AG20443 (cell line): ENCODE measurements at regions not wholly inside any gene's neighbourhood (a gene's known extent, or its start where the extent isn't known, plus 50 kb on each side); places are given as distances from the start of the nearest gene placed in this dataset.

Experiments used
- DNase-seq: peaks from one replicate; pipeline ENCODE4 v3.0.0; 2012; ENCODE audit warnings: low spot score, mixed read lengths

DNA sequence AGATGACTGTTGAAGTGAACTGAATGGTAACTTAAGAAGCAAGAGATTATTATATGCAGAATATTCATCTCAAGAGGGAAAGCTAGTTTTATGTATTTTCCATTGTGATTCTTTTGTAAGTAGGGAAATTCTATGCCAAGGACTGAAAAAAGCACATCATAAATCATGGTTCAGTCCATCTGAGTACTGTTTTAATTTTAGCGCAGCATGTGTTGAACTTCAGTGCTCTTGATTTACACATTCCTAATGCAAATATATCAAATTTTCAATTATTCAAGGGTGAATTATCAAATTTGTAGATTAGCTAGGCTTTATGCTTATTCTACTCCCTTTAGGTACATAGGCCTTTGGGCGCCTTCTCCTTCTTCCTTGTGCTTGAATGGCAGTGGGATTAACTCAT is 50.3 kb upstream of the TCF12 start:
- no peak for DNase-seq

GRCh38 chr15:56866803-56867202 is 51.6 kb upstream of the TCF12 start:
- no peak for DNase-seq

- DNase-seq: no peak
These were observed 60.6 kb upstream of the TCF12 start for GRCh38 chr15:56857828-56858227.

- no peak for DNase-seq
These were observed 61.5 kb upstream of the TCF12 start for GRCh38 chr15:56856934-56857333.

DNA sequence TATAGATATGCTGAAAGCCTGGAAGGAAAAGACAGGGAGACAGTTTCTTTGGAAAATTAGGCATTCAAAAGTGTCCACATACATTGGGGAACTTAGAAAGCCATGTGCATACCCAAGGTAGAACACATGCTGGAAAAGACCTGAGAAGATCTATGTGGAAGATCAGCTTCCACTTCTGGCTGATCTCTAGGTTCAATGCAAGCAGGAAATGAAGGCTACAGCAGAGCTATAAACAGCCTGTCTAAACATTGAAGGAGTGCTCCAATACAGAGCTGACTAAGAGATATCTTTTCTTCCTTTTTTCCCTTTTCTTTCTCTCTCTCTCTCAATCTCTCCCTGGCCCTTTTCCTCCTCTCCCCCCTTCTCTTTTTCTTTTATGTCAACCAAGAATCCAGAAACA is 73.6 kb upstream of the TCF12 start:
- no peak for DNase-seq

- no peak for DNase-seq
These were observed 74.0 kb upstream of the TCF12 start for GRCh38 chr15:56844471-56844870.

- DNase-seq: no peak
These were observed 78.8 kb upstream of the TCF12 start for GRCh38 chr15:56839641-56840040.

GRCh38 chr15:56839099-56839498 is 79.3 kb upstream of the TCF12 start:
- DNase-seq: no peak

GRCh38 chr15:56838085-56838484 is 80.4 kb upstream of the TCF12 start:
- DNase-seq: no peak

DNA sequence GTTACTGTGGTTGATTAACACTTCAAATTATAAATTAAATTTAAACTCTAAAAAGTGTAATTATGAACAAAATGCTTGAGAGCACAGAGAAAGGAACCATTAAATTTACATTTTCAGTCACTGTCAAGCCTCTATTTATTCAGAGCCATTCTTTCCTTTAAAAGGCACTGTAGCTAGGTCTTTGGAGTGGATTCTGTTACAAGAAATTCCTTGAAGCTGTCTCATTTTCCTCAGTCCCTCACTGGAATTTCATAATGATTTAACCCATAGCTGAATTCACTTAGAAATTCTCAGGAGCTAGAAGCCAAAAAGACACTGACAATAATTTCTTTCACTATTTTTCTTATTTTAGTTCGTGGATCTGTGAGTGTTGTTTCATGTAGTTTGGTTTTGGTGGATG is 81.2 kb upstream of the TCF12 start:
- DNase-seq: peak; percentile 47

DNA sequence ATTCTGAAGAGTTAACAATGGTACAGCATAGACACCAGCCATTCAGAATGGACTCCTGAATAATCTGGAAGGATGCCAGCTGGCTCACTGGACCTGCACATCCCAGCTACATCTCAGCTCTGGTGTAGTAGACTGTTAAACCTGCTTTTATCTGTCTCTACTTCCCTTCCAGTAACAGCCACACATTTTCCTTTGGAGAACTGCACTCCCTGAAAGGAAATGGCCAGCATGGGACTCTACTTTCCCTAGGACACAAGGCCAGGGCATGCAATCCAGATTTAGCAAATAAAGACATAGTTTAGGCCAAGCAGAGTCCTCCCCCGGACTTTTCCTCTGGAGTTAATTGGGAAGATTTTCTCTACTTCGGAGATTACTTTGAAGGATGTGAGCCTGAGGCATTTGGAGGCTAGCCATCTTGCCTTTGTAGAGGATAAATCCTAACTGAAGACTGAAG is 82.7 kb upstream of the TCF12 start:
- peak; percentile 13 for DNase-seq

- peak; percentile 49 for DNase-seq
These were observed 86.3 kb upstream of the TCF12 start for GRCh38 chr15:56832125-56832524.

- no peak for DNase-seq
These were observed 86.9 kb upstream of the TCF12 start for GRCh38 chr15:56831467-56832005.

DNA sequence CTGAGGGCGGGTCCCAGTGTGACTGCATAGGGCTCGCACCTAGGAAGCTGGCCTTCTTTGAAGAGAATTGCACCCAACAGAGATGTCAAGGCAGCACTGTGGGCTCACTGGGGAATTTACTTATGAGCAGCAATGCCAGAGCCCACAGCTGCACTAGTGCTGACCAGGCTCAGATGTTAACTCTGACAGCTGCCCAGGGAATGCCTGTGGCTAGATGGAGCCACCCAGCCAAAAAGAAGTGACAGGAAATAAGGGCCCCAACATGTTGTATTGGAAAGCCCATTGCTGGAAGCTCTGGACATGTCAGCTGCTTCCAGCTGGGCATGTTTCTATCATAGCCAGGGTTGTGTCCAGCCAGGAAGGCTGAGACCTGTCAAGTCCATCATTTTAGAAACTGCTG is 90.9 kb upstream of the ZNF280D start:
- no peak for DNase-seq

GRCh38 chr15:56821721-56822425 is 88.6 kb upstream of the ZNF280D start:
- peak; percentile 73 for DNase-seq

DNA sequence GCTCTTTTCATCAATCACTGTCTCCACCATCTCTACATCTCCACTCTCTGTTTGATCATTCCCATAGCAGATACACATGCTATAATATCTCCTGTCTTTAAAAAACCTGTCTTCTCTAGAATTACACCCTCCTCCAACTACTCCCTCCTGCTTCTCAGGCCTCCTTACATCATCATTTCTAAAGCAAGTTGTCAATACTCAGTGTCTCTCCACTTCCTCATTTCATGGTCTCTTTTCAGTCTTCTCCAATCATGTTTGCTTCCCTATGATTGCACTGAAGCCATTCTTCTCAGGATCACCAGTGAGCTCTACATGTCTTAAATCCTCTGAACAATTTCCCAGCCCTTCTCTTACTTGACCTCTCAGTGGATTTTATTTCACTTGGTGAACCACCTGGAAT is 87.0 kb upstream of the ZNF280D start:
- no peak for DNase-seq

GRCh38 chr15:56817321-56818080 is 84.2 kb upstream of the ZNF280D start:
- DNase-seq: no peak

- no peak for DNase-seq
These were observed 83.5 kb upstream of the ZNF280D start for GRCh38 chr15:56816781-56817180.

DNA sequence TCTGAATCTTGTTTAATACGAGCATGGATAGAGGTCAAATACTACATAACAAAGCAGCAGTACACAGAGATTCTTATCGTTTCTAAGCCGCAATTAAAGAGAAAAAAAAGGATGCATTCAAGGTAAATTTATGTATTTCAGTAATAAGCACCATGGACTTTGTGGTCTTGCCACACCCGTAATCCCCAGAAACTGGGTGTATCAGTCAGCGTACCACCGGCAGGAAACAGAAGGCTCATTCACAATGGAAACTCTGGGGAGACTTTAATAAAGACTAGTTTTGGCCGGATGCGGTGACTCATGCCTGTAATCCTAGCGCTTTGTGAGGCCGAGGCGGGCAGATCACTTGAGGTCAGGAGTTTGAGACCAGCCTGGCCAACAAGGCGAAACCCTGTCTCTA is 81.9 kb upstream of the ZNF280D start:
- no peak for DNase-seq

GRCh38 chr15:56814429-56814828 is 81.1 kb upstream of the ZNF280D start:
- no peak for DNase-seq

- peak; percentile 56 for DNase-seq
These were observed 80.7 kb upstream of the ZNF280D start for GRCh38 chr15:56813995-56814394.

DNA sequence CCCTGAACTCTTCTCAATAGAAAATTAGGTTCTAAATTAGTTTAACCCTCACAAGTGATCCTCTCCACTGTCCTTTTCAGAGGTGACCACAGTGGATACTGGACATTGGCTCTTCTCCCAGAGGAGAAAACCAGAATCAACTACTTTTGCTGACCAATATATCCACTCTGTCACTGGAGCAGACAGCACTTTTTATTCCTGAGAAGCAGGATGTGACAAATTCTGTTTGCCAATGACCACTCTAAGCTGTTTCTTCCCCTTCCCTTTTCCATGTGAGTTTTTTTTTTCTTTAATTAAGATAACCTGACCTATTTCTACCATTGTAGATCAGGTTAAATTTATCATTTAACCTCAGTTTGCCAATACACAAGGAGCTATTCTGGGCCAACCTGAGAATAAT is 79.7 kb upstream of the ZNF280D start:
- no peak for DNase-seq

- DNase-seq: no peak
These were observed 78.9 kb upstream of the ZNF280D start for GRCh38 chr15:56812221-56812620.
